Panc1 (cell line): ENCODE measurements at regions not wholly inside any gene's neighbourhood (a gene's known extent, or its start where the extent isn't known, plus 50 kb on each side); places are given as distances from the start of the nearest gene placed in this dataset.

ENCODE experiments used
- CTCF ChIP-seq: fragments of 450-650 bp; IDR thresholded peaks from 2 replicates; pipeline ENCODE4 v1.5.1; 2017; ENCODE audit warnings: mild to moderate bottlenecking
- POLR2AphosphoS5 ChIP-seq: IDR thresholded peaks from 2 replicates; pipeline ENCODE4 v1.6.1; 2012; ENCODE audit warnings: mild to moderate bottlenecking, low read depth, low read length, moderate library complexity
- REST ChIP-seq, 2 experiments: IDR thresholded peaks; 2 replicates each; pipeline ENCODE4 v1.6.1; 2011 to 2012; ENCODE audit warnings: low read depth in 2 of 2, control low read depth in 1 of 2, low read length in 1 of 2, mild to moderate bottlenecking in 1 of 2, moderate library complexity in 1 of 2; ENCODE audit not compliant: insufficient read depth in 1 of 2

- TF ChIP-seq POLR2AphosphoS5 (no peak), CTCF (no peak), REST (IDR thresholded peaks at IDR 0.05; ENCODE audit: insufficient read depth in 1 of 2, low read depth in 2 of 2, low read length in 1 of 2) (no peak)
Observed at GRCh38 chr14:29062976-29063375, 296.4 kb downstream of the FOXG1 start.
